ENCODE measurements at regions not wholly inside any gene's neighbourhood (a gene's known extent, or its start where the extent isn't known, plus 50 kb on each side); places are given as distances from the start of the nearest gene placed in this dataset.

DNA sequence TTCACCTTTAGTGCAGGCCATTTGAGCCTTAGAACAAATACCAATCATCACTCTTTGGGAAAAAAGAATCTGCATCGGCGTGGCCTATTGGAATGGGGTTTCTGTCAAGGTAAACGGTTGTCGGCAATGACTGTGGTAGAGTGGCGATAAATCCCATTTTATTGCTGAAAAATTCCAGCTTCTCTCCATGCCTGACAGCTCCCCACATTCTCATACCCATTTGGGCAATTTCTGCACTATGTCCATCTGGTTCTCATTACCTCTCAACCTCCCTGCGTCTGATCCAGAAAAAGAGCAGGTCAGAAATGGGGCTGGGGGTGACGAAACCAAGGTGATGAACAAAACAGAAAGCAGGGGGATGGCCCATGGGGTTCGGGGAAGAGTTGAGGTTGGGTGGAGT, 254.0 kb downstream of the MEIS1 start:
- H3K79me2 ChIP-seq (replicated peaks; ENCODE audit: insufficient read depth, low read length), result no peaks in the 10 kb centered on the region
- no peak overlapping the region for H3K4me2 ChIP-seq (ENCODE audit: low read length)
- no peak overlapping the region for H3K27ac ChIP-seq (ENCODE audit: low read length)
- TF ChIP-seq, protein P1, sequence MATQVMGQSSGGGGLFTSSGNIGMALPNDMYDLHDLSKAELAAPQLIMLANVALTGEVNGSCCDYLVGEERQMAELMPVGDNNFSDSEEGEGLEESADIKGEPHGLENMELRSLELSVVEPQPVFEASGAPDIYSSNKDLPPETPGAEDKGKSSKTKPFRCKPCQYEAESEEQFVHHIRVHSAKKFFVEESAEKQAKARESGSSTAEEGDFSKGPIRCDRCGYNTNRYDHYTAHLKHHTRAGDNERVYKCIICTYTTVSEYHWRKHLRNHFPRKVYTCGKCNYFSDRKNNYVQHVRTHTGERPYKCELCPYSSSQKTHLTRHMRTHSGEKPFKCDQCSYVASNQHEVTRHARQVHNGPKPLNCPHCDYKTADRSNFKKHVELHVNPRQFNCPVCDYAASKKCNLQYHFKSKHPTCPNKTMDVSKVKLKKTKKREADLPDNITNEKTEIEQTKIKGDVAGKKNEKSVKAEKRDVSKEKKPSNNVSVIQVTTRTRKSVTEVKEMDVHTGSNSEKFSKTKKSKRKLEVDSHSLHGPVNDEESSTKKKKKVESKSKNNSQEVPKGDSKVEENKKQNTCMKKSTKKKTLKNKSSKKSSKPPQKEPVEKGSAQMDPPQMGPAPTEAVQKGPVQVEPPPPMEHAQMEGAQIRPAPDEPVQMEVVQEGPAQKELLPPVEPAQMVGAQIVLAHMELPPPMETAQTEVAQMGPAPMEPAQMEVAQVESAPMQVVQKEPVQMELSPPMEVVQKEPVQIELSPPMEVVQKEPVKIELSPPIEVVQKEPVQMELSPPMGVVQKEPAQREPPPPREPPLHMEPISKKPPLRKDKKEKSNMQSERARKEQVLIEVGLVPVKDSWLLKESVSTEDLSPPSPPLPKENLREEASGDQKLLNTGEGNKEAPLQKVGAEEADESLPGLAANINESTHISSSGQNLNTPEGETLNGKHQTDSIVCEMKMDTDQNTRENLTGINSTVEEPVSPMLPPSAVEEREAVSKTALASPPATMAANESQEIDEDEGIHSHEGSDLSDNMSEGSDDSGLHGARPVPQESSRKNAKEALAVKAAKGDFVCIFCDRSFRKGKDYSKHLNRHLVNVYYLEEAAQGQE (IDR thresholded peaks at IDR 0.05; ENCODE audit: borderline replicate concordance), result no peak
- TF ChIP-seq, protein P2, sequence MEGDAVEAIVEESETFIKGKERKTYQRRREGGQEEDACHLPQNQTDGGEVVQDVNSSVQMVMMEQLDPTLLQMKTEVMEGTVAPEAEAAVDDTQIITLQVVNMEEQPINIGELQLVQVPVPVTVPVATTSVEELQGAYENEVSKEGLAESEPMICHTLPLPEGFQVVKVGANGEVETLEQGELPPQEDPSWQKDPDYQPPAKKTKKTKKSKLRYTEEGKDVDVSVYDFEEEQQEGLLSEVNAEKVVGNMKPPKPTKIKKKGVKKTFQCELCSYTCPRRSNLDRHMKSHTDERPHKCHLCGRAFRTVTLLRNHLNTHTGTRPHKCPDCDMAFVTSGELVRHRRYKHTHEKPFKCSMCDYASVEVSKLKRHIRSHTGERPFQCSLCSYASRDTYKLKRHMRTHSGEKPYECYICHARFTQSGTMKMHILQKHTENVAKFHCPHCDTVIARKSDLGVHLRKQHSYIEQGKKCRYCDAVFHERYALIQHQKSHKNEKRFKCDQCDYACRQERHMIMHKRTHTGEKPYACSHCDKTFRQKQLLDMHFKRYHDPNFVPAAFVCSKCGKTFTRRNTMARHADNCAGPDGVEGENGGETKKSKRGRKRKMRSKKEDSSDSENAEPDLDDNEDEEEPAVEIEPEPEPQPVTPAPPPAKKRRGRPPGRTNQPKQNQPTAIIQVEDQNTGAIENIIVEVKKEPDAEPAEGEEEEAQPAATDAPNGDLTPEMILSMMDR (IDR thresholded peaks at IDR 0.05; ENCODE audit: poor library complexity, severe bottlenecking), result no peak
- TF ChIP-seq EZH2 (IDR thresholded peaks at IDR 0.05; ENCODE audit: borderline replicate concordance, insufficient read depth, low read length, poor library complexity, severe bottlenecking) (no peak), MXI1 (conservative IDR thresholded peaks at IDR 0.05; ENCODE audit: poor library complexity, severe bottlenecking) (no peak), EP300 (conservative IDR thresholded peaks at IDR 0.05; ENCODE audit: poor library complexity, severe bottlenecking) (no peak)
- H2AFZ ChIP-seq (ENCODE audit: low read depth, low read length), result no peak overlapping the region
- H4K20me1 ChIP-seq (ENCODE audit: insufficient read depth), result no peaks in the 10 kb centered on the region
- no peaks in the 10 kb centered on the region for H3K27me3 ChIP-seq (ENCODE audit: insufficient read depth, low read depth, low read length)
- no peak overlapping the region for H3K9ac ChIP-seq (ENCODE audit: low read length)
- H3F3A ChIP-seq (ENCODE audit: insufficient read depth, low read length, poor library complexity, severe bottlenecking), result no peaks in the 10 kb centered on the region
- H3K36me3 ChIP-seq (ENCODE audit: insufficient read depth, low read length), result no peaks in the 10 kb centered on the region
- H3K4me3 ChIP-seq (ENCODE audit: low read length), result no peak overlapping the region
- no peaks in the 10 kb centered on the region for H3K9me2 ChIP-seq (ENCODE audit: insufficient read depth, low read length)
- H3K9me3 ChIP-seq (ENCODE audit: low read length), result no peaks in the 10 kb centered on the region

DNA sequence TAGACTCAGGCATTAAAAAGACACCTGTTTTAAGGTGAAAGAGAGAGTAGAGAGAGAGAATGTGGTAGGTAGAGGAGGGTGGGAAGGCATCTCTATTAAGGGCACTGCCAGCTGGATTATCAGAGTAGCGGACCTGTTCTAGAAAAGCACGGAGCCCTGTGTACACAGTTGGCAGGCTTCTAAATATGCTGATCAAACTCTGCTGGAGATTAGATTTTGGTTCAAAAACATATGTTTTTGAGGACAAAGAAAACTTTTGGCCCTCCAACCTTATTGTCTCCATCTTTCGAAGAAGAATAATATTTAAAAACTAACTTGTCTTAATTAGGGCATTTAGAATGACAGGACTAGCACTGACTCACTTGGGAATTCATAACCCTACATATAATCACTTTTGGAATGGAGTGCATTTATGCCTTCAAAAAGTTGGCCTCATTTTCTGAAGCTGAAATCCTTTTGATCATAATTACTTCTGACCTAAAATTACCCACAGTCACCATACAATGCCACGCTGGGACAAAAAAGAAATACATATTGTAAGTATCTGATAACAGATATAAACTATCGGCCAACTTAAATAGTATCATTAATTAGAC, 254.6 kb downstream of the MEIS1 start:
- Histone ChIP-seq H3K79me2 (replicated peaks; ENCODE audit: insufficient read depth, low read length) (no peaks in the 10 kb centered on the region), H3F3A (ENCODE audit: insufficient read depth, low read length, poor library complexity, severe bottlenecking) (no peaks in the 10 kb centered on the region), H3K4me2 (ENCODE audit: low read length) (no peak overlapping the region), H3K9ac (ENCODE audit: low read length) (no peak overlapping the region), H3K9me3 (ENCODE audit: low read length) (no peaks in the 10 kb centered on the region), H4K20me1 (ENCODE audit: insufficient read depth) (no peaks in the 10 kb centered on the region), H3K27ac (ENCODE audit: low read length) (no peak overlapping the region), H3K4me3 (ENCODE audit: low read length) (no peak overlapping the region), H3K36me3 (ENCODE audit: insufficient read depth, low read length) (no peaks in the 10 kb centered on the region), H3K9me2 (ENCODE audit: insufficient read depth, low read length) (no peaks in the 10 kb centered on the region), H2AFZ (ENCODE audit: low read depth, low read length) (no peak overlapping the region), H3K27me3 (ENCODE audit: insufficient read depth, low read depth, low read length) (no peaks in the 10 kb centered on the region)
- no peak for TF ChIP-seq MXI1 (conservative IDR thresholded peaks at IDR 0.05; ENCODE audit: poor library complexity, severe bottlenecking)

DNA sequence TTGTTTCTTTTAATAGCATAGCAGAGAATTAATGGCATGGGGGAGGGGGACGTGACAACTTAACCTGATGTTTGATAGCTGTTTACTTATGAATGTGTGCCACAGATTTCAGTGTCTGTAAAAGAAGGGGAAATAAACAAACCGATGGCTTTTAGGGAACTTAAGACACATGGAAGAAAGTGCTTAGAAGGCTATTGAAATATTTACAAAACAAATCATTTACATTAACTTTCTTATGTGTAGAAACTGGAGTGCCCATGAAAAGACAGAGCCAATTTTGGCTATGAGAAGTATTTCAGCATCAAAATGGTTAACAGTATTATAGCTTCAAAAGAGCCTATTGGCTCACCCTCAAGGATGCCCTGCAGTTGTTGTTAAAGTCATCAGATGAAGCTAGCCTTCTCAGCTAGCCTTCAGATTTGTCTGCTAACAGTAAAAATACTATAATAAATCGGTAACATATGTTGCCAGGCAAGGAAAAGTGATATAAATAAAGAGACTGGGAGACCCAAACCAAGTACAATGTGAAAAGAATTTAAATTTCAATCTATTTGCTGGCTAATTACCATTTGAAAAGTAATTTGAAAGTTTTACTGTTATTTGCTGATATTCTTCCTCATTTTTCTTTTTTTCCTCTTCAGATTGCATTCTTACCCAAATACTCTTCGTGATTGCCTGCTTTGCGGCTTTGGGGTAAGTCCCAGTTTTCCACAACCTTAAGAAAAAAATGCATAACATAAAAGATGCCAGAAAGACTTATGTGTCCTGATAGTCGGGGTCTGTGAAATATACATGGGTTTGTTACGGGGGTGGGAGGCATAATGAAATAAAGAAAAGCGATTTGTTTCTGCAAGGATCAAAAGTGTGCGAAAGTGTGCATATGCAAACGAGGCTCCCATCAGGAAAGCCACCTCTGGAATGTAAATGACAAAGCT, 256.4 kb downstream of the MEIS1 start:
- no peaks in the 10 kb centered on the region for H3K36me3 ChIP-seq (ENCODE audit: insufficient read depth, low read length)
- H3K79me2 ChIP-seq (replicated peaks; ENCODE audit: insufficient read depth, low read length), result no peaks in the 10 kb centered on the region
- no peak overlapping the region for H3K27ac ChIP-seq (ENCODE audit: low read length)
- H3K9me3 ChIP-seq (ENCODE audit: low read length), result no peaks in the 10 kb centered on the region
- H3F3A ChIP-seq (ENCODE audit: insufficient read depth, low read length, poor library complexity, severe bottlenecking), result no peaks in the 10 kb centered on the region
- H3K9me2 ChIP-seq (ENCODE audit: insufficient read depth, low read length), result no peaks in the 10 kb centered on the region
- no peaks in the 10 kb centered on the region for H3K27me3 ChIP-seq (ENCODE audit: insufficient read depth, low read depth, low read length)
- TF ChIP-seq EZH2 (IDR thresholded peaks at IDR 0.05; ENCODE audit: borderline replicate concordance, insufficient read depth, low read length, poor library complexity, severe bottlenecking), result no peak
- no peak for TF ChIP-seq TAF1 (IDR thresholded peaks at IDR 0.05; ENCODE audit: low read depth)
- TF ChIP-seq EP300 (conservative IDR thresholded peaks at IDR 0.05; ENCODE audit: poor library complexity, severe bottlenecking), result no peak
- H3K9ac ChIP-seq (ENCODE audit: low read length), result no peak overlapping the region
- H3K4me3 ChIP-seq (ENCODE audit: low read length), result no peak overlapping the region
- H4K20me1 ChIP-seq (ENCODE audit: insufficient read depth), result no peaks in the 10 kb centered on the region
- no peak overlapping the region for H3K4me2 ChIP-seq (ENCODE audit: low read length)
- H2AFZ ChIP-seq (ENCODE audit: low read depth, low read length), result no peak overlapping the region
